ENCODE measurements at regions not wholly inside any gene's neighbourhood (a gene's known extent, or its start where the extent isn't known, plus 50 kb on each side); places are given as distances from the start of the nearest gene placed in this dataset.
"Not testable (repeated sequence)": the region's sequence is repeated elsewhere in the genome, so short reads cannot be mapped to it uniquely, and the experiment has no call there.

- DNase-seq (ENCODE audit: low read depth) = no peak
These were observed 156.2 kb upstream of the FOXK1 start for GRCh38 chr7:4525884-4526283.

DNA sequence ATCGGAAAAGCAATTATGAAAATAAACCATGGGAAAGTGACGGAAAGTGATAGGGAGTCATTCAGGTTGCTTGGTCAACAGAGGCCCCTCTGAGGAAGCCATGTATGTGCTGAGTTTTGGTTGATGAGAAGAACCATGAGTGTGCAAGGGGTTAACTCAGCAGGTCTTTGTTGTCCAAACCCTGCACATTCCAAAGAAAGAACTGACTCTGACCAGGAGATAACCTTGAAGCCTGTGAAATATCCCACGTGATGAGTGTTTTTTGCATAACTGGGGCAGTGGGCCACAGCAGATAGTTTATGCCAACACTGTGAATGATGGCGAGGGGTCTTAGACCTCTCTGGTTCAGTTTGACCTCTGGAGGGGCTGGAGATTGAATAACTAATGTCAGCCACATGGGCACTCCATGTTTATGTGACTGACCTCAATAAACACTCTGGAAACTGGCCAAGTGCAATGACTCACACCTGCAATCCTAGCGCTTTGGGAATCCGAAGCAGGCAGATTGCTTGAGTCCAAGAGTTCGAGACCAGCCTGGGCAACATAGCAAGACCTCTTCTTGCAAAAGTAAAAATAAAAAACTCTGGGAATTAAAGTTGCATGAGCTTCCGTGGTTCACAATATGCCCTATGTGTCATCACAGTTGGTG lies 154.0 kb upstream of the FOXK1 start:
- no peak for DNase-seq (ENCODE audit: low read depth)

GRCh38 chr7:4531236-4531635 lies 150.9 kb upstream of the FOXK1 start:
- DNase-seq (ENCODE audit: low read depth) = no peak

DNA sequence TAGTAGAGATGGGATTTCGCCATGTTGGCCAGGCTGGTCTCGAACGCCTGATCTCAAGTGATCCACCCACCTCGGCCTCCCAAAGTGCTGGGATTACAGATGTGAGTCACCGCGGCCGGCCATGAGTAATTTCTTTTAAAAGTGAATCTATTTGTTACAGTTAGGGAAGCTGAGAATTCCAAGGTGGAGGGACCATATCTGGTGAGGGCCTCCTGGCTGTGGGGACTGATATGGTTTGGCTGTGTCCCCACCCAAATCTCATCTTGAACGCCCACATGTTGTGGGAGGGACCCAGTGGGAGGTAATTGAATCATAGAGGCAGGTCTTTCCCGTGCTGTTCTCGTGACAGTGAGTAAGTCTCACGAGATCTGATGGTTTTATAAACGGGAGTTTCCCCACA lies 148.8 kb upstream of the FOXK1 start:
- DNase-seq (ENCODE audit: low read depth) = not testable (repeated sequence)

DNA sequence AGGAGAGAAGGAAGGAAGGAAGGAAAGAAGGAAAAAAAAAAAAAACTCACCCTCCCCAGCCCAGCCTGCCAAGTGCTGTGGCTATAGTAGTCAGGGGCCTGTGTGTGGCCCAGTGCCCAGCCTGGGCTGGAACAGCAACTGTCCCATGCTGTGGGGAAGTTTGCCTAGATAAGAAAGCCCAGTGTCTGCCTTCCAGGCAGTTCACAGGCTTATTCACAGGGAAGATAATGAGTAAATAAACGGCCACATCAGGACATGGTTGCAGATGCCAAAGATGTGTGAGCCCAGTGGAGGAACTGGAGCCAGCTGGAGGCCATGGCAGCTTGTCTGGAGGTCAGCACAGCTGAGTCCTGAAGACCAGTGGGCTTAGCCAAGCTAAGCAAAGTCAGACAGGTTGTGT lies 132.4 kb upstream of the FOXK1 start:
- no peak for DNase-seq (ENCODE audit: low read depth)

DNA sequence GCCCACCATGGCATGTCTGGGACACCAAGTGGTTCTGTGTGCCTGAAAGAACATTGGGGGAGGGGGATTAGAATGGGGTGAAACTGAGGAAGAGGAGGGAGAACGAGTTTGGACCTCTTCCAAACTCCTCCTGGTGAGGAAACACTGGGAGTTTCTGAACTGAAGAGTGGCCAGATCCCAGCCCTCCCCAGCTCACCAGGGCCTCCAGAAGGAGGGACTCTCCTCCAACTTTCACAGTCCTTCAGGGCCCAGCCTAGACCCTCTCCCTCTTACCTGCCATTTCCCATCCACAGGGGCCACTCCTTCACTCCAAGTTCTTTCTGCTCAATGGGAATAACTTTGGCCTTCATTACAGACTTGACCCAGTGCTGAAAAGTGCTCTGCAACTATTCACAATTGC lies 132.0 kb upstream of the FOXK1 start:
- no peak for DNase-seq (ENCODE audit: low read depth)

GRCh38 chr7:4552985-4553384 lies 129.1 kb upstream of the FOXK1 start:
- no peak for DNase-seq (ENCODE audit: low read depth)

DNA sequence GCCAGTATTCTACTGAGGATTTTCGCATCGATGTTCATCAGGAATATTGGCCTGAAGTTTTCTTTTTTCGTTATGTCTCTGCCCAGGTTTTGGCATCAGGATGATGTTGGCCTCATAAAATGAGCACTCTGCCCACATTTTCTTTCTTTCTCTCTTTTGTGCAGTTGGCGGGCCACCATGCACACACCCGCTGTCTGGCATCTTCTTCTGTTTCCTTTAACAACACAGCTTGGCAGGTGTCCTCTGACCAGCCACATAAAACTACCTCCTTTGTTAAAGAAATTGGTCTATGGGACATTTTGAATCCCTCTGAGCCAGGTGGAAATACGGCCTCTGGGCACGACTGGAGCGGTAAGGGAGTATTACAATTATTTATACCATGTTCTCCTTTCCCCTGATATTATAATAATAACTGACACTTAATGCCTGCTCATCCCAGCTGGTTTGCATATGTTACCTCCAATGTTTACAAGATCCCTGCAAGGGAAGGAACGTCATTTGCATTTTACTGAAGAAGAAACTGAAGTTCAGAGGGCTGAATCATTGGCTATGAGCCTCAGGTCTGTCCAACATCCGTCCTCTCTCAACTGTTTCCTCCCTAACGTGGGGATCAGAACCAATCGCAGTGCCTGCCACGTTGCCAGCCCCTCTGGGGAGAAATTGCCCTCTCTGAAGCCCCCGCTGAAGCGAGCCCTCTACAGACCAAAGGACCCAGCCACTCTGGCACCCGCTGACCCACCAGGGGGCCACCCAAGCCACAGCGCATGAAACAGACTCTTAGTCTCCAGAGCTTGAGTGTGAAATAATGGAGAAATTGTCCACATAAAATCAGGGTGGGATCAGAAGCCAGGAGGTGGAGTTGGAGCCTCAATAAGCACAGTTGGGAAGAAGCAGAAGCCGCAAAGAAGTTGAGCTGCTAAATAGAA lies 125.0 kb upstream of the FOXK1 start:
- DNase-seq (ENCODE audit: low read depth) = no peak

GRCh38 chr7:4561795-4562194 lies 120.3 kb upstream of the FOXK1 start:
- DNase-seq (ENCODE audit: low read depth) = no peak

DNA sequence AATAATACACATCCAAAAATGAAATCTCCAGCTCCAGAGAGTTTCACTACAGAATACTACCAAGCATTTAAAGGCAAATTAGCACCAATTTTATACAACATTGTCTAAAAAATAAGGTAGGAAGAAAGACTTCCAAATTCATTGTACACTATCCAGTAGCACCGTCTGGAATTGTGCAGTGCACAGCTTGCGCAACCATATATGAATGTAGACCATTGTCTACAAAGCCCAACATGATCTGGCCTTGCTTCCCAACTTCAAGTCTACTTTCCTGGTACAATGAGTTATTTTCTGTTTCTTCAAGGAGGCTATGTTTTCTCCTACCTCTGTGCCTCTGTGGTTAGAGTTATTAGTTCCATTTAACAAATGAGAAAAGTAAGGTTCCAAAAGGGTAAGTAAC lies 115.4 kb upstream of the FOXK1 start:
- DNase-seq (ENCODE audit: low read depth) = no peak

GRCh38 chr7:4574851-4575250 lies 107.2 kb upstream of the FOXK1 start:
- DNase-seq (ENCODE audit: low read depth) = no peak

GRCh38 chr7:4575254-4575653 lies 106.8 kb upstream of the FOXK1 start:
- no peak for DNase-seq (ENCODE audit: low read depth)

DNA sequence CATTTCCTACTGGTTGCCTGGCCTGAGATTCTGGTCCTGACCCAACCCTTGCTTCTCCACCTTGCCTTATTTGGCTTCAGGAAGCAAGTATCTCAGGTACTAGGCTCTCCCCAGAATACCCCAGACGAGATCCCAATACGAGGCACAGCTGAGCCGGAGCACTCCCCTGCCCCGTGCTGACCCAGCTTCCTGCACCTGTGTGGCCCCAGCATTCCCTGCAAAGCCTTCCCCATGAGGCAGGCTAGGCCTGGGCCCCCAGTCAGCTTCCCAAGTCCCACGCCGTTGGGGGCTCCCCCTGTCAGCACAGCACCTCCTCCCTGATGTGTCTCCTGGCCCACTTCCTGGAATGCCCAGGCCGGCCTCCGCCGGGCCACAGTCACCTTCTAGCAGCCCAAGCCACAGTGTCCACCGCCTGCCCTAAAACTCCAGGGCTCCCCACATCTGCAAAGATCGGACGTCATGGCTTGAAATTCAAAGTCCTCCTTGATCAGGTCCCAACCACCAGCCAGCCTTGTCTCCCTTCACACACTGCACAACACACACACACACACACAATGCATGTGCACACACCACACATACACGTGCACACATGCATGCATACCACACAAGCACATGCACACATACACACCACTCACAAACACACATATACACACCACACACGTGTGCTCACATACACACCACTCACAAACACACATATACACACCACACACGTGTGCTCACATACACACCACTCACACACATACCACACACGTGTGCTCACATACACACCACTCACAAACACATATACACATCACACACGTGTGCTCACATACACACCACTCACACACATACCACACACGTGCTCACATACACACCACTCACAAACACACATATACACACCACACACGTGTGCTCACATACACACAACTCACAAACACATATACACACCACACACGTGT lies 78.9 kb upstream of the FOXK1 start:
- DNase-seq (ENCODE audit: low read depth) = no peak

DNA sequence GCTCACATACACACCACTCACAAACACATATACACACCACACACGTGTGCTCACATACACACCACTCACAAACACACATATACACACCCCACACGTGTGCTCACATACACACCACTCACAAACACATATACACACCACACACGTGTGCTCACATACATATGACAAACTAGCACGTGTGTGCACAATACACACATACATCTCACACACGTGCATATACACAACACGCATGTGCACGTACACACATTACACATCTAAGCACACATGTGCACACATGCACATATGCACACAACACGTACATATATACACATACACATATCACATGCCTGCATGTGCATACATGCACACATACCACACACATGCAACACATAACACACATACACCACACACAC lies 78.3 kb upstream of the FOXK1 start:
- no peak for DNase-seq (ENCODE audit: low read depth)

GRCh38 chr7:4604456-4604940 lies 77.6 kb upstream of the FOXK1 start:
- no peak for DNase-seq (ENCODE audit: low read depth)

DNA sequence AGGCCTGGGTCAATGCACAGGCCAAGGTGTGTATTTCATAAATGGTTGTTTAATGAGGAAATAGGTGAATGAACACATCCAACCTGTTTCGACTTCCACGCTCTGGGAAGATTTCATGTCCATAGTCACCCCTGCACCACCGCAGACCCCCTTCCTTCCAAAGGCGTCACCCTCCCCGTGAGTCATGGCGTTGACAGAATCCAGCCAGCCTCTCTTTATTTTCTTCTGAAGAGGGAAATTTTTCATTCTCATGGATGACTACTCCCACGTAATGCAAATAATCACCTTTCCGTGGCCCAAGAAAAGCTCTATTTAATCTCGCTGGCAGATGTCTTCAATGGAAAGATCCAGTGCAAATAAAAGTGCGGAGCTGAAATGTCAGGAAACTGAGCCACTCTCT lies 75.3 kb upstream of the FOXK1 start:
- DNase-seq (ENCODE audit: low read depth) = no peak

- no peak for DNase-seq (ENCODE audit: low read depth)
These were observed 74.8 kb upstream of the FOXK1 start for GRCh38 chr7:4607311-4607729.

DNA sequence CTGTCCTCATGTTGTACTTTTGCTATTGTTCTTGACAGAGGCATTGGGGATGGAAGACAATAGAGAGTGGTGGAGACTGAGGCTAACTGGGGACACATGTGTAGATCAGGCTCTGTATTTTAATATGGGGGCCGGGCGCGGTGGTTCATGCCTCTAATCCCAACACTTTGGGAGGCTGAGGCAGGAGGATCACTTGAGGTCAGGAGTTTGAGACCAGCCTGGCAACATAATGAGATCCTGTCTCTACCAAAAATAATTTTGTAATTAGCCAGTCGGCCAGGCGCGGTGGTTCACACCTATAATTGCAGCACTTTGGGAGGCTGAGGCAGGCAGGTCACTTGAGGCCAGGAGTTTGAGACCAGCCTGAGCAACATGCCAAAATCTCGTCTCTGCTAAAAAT lies 72.5 kb upstream of the FOXK1 start:
- not testable (repeated sequence) for DNase-seq (ENCODE audit: low read depth)

GRCh38 chr7:4610768-4611467 lies 71.2 kb upstream of the FOXK1 start:
- DNase-seq (ENCODE audit: low read depth) = peak; percentile 32

GRCh38 chr7:4612237-4612636 lies 69.9 kb upstream of the FOXK1 start:
- no peak for DNase-seq (ENCODE audit: low read depth)

- no peak for DNase-seq (ENCODE audit: low read depth)
These were observed 68.9 kb upstream of the FOXK1 start for GRCh38 chr7:4612939-4613841.
